GM19463 (cell line): ENCODE measurements at regions not wholly inside any gene's neighbourhood (a gene's known extent, or its start where the extent isn't known, plus 50 kb on each side); places are given as distances from the start of the nearest gene placed in this dataset.
"Not testable (repeated sequence)": the region's sequence is repeated elsewhere in the genome, so short reads cannot be mapped to it uniquely, and the experiment has no call there.

ENCODE experiments used
- ATAC-seq: cut with Tn5 transposase; IDR thresholded peaks from one replicate; pipeline ENCODE4 v1.9.1; 2021; ENCODE audit warnings: mild to moderate bottlenecking, moderate library complexity; ENCODE audit not compliant: unreplicated experiment

- no peak for ATAC-seq
Measured at GRCh38 chr20:57780398-57780797, 70.6 kb upstream of the PMEPA1 start.

DNA sequence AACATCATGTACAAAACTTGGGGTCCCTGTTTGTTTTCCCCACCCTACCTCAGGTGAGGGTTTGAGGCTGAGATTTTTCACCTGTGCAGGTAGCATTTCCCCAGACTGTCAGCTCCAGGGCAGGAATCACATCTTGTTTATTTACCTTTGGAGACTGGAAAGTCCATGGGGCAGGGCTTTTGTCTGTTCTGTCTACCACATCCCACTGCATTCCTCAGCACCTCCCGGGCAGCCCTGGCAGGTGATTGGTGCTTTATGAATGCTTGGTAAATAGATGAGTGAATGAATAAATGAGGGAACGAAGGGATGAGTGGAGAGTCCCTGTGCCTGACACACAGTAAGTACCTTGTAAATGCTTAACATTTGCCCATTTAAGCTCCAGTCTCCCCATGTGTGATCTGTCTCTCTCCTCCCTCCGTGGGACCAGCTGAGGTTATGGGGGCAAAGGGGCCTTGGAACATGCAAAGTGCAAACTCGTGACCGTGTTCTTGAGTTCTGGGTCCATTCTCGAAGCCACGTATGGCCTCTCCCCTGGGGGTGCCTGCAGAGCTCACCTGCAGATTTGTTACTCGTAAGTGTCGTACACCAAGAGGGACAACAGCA lies 69.7 kb upstream of the PMEPA1 start:
- ATAC-seq: no peak

DNA sequence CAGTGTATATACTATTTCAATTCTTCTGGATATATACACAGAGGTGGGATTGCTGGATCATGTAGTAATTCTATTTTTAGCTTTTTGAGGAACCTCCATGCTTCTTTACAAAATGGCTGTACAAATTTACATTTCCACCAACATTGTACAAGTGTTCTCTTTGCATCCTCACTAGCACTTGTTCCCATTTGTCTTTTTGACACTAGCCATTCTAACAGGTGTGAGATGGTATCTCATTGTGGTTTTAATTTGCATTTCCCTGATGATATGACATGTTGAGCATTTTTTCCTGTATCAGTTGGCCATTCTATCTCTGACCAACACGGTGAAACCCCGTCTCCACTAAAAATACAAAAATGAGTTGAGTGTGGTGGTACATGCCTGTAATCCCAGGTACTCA lies 68.1 kb upstream of the PMEPA1 start:
- ATAC-seq: no peak

GRCh38 chr20:57774951-57775350 lies 65.1 kb upstream of the PMEPA1 start:
- no peak for ATAC-seq

DNA sequence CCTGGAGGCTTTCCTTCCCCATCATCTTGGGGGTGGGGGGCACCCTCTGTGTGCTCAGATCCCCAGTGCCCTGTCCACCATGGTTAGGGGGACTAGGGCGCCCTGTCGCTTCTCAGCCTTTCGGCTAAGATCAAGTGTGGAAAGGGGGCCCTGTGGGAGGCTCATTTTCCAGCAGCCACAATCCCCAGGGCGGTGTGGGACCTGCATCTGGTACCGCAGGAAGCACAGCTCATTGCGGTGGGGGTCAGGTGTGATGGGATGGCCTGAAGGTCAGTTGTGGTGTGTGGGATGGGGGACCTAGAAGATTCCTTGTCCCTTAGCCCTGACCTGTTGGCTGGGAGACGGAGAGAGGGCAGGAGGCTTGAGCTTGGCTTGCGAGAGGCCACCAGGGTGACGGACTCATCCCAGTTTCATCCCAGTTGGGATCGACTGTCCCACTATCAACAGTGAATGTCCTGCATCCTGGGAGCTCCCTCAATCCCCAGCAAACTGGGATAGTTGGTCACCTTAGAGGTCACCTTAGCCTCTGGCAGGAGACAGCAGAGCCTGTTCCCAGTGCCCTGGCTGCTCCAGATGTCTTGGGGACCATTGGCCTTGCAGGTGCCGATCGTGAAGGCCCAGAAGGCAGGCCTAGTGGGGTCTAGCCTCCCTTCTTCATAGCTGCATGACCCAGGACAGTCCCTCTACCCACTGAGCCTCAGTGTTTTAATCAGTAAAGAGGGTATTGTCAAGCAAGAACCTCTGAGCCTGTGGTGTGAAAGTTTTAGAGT lies 64.5 kb upstream of the PMEPA1 start:
- ATAC-seq: no peak

- no peak for ATAC-seq
Measured at GRCh38 chr20:57773059-57773815, 63.4 kb upstream of the PMEPA1 start.

GRCh38 chr20:57772349-57772964 lies 62.6 kb upstream of the PMEPA1 start:
- ATAC-seq: no peak

GRCh38 chr20:57770852-57771720 lies 61.3 kb upstream of the PMEPA1 start:
- ATAC-seq: no peak

DNA sequence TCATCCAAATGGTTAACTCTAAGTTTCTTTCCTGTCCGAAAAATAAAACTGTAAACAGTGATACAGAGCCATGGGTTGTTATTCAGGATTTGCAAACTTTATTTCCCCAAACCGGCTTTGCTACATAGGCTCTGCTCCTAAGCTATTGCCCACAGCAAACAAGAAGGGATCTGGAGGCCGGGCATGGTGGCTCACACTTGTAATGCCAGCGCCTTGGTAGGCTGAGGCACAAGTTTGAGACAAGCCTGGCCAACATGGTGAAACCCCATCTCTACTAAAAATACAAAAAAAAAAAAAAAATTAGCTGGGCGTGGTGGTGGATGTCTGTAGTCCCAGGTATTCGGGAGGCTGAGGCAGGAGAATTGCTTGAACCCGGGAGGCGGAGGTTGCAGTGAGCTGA lies 60.6 kb upstream of the PMEPA1 start:
- ATAC-seq: not testable (repeated sequence)

GRCh38 chr20:57769756-57770155 lies 59.9 kb upstream of the PMEPA1 start:
- ATAC-seq: no peak

- ATAC-seq: no peak
Measured at GRCh38 chr20:57768519-57768918, 58.7 kb upstream of the PMEPA1 start.

DNA sequence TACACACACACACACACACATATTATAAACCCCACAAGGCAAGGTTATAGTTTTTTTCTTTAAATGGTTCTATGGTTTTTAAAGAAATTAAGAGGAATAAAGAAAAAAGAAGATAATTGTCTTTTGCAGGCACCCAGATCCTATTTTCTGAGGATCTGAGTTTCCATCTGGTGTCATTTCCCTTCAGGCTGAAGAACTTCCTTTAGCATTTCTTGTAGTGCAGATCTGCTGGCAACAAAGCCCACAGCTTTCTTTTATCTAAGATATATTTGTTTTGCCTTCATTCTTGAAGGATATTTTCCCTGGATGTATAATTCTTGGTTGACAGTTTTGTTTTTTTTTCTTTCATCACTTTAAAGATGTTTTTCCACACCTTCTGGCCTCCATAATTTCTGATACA lies 57.6 kb upstream of the PMEPA1 start:
- ATAC-seq: no peak

- ATAC-seq: no peak
Measured at GRCh38 chr20:57763235-57763595, 53.4 kb upstream of the PMEPA1 start.

DNA sequence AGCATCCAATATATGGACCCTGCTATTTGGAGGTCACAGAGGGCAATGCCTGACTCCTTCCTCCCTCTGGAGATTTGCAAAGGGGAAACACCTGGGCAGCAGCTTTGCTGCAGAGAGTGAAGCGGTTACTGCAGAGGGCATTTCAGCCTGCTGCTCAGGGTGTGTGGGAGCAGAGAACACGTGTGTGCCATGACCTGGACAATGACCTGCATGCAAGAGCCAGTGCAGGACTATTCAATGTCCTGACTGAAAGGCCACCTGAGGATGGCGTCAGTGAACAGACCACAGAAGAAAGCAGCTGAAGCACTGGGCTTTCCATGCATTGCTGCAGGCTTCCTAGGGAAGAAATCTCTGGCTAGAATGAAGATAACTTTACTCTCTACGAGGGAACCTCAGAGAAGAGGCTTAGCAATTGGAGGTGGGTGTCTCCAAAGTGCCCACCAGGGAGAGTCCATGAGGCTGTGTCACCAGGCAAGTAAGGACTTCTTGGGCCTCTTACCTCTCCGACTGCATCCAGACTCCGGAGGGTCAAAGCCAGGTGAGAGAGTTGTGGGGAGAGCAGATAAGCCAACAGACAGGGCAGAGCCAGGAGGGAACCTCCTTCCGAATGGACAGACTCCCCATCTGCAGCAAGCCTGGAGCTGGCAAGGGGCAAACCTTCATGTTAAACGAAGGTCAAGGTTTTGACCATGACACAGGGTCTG lies 52.9 kb upstream of the PMEPA1 start:
- no peak for ATAC-seq

DNA sequence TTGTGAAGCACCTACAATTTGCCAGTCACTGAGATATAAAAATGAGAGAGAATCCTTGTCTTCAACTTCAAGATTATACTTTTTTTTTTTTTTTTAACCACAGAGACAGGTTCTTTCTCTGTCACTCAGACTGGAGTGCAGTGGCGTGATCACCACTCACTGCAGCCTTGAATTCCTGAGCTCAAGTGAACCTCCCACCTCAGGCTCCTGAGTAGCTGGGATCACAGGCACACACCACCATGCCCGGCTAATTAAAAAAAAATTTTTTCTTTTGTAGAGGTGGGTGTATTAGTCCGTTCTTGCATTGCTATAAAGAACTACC lies 51.6 kb upstream of the PMEPA1 start:
- ATAC-seq: no peak

- no peak for ATAC-seq
Measured at GRCh38 chr20:57760698-57761412, 51.0 kb upstream of the PMEPA1 start.

- no peak for ATAC-seq
Measured at GRCh38 chr20:57759724-57760123, 49.9 kb upstream of the PMEPA1 start.
